IMR-90 (cell line): ENCODE measurements at regions not wholly inside any gene's neighbourhood (a gene's known extent, or its start where the extent isn't known, plus 50 kb on each side); places are given as distances from the start of the nearest gene placed in this dataset.
"Not testable (repeated sequence)": the region's sequence is repeated elsewhere in the genome, so short reads cannot be mapped to it uniquely, and the experiment has no call there.

Source experiments
- ATAC-seq: fragments of 200-7000 bp; cut with Tn5 transposase; 2 replicates; pipeline ENCODE4 v1.9.1; 2020; ENCODE audit warnings: low read depth, mild to moderate bottlenecking, moderate library complexity
- BruUV-seq: library from RNA; stranded (reverse); fragments of 400-500 nt; replicated peaks from 2 replicates; lab custom pipeline; 2021; lab: Mats Ljungman, UMichigan
- CTCF ChIA-PET: fragments of 300-600 bp; formaldehyde crosslinking; extraction: SDS; loops from one replicate; lab custom pipeline; 2021; ENCODE audit warnings: antibody characterized with exemption; lab: Yijun Ruan, JAX
- POLR2A ChIA-PET: fragments of 300-600 bp; sonication (Branson Sonifier 250); formaldehyde crosslinking; loops from one replicate; lab custom pipeline; 2022; ENCODE audit warnings: antibody characterized with exemption; ENCODE audit not compliant: unreplicated experiment; lab: Charles Lee
- DNase-seq: peaks from one replicate; pipeline ENCODE4 v3.0.0; 2013
- H2AFZ ChIP-seq: replicated peaks from 2 replicates; pipeline ENCODE3; 2013; ENCODE audit warnings: low read length, mild to moderate bottlenecking; ENCODE audit not compliant: poor library complexity
- H2AK5ac ChIP-seq: 2 replicates; pipeline ENCODE4 v1.6.1; 2013; ENCODE audit warnings: low read depth, low read length, inconsistent platforms
- H2AK9ac ChIP-seq: replicated peaks from 2 replicates; pipeline ENCODE3; 2013; ENCODE audit warnings: mild to moderate bottlenecking, low read depth, low read length, moderate library complexity; ENCODE audit not compliant: poor library complexity
- H2BK120ac ChIP-seq: 2 replicates; pipeline ENCODE4 v1.6.1; 2013; ENCODE audit warnings: low read depth, low read length, inconsistent platforms
- H2BK15ac ChIP-seq: 3 replicates; pipeline ENCODE4 v1.6.1; 2013; ENCODE audit warnings: low read depth, low read length, inconsistent platforms
- H2BK20ac ChIP-seq: 2 replicates; pipeline ENCODE4 v1.6.1; 2013; ENCODE audit warnings: low read depth, mild to moderate bottlenecking, inconsistent platforms, low read length, moderate library complexity
- H2BK5ac ChIP-seq: 2 replicates; pipeline ENCODE4 v1.6.1; 2013; ENCODE audit warnings: mild to moderate bottlenecking, low read depth, low read length, inconsistent platforms; ENCODE audit not compliant: poor library complexity, severe bottlenecking
- H3K14ac ChIP-seq: replicated peaks from 2 replicates; pipeline ENCODE4 v1.6.1; 2013; ENCODE audit warnings: low read depth, low read length, inconsistent platforms
- H3K18ac ChIP-seq: 2 replicates; pipeline ENCODE4 v1.6.1; 2013; ENCODE audit warnings: low read depth, low read length, control low read depth
- H3K23ac ChIP-seq: 2 replicates; pipeline ENCODE4 v1.6.1; 2013; ENCODE audit warnings: low read depth, low read length, inconsistent platforms
- H3K27ac ChIP-seq: 2 replicates; pipeline ENCODE4 v1.5.1; 2013; ENCODE audit warnings: mild to moderate bottlenecking, control low read depth, low read length; ENCODE audit not compliant: insufficient read depth
- H3K27me3 ChIP-seq: 2 replicates; pipeline ENCODE4 v1.6.1; 2013; ENCODE audit warnings: low read length; ENCODE audit not compliant: control insufficient read depth, insufficient read depth
- H3K36me3 ChIP-seq: 2 replicates; pipeline ENCODE4 v1.6.1; 2013; ENCODE audit warnings: low read length, mixed read lengths; ENCODE audit not compliant: control insufficient read depth, insufficient read depth
- H3K4ac ChIP-seq: 2 replicates; pipeline ENCODE4 v1.6.1; 2013; ENCODE audit warnings: low read depth, low read length, inconsistent platforms
- H3K4me1 ChIP-seq: 2 replicates; pipeline ENCODE4 v1.6.1; 2013; ENCODE audit warnings: low read length, mixed read lengths; ENCODE audit not compliant: control insufficient read depth, insufficient read depth
- H3K4me2 ChIP-seq: 2 replicates; pipeline ENCODE4 v1.6.1; 2013; ENCODE audit warnings: low read depth, mild to moderate bottlenecking, control low read depth, low read length, moderate library complexity
- H3K4me3 ChIP-seq: 2 replicates; pipeline ENCODE4 v1.5.1; 2013; ENCODE audit warnings: low read depth, mild to moderate bottlenecking, control low read depth, low read length, moderate library complexity; ENCODE audit not compliant: insufficient read depth
- H3K56ac ChIP-seq: 2 replicates; pipeline ENCODE4 v1.6.1; 2013; ENCODE audit warnings: low read length, inconsistent platforms; ENCODE audit not compliant: insufficient read depth; ENCODE audit errors: extremely low read depth
- H3K79me1 ChIP-seq, 2 experiments: 2 replicates each; pipeline ENCODE4 v1.6.1; 2013; ENCODE audit warnings: low read length in 2 of 2, inconsistent platforms in 1 of 2, low read depth in 1 of 2
- H3K9ac ChIP-seq: 2 replicates; pipeline ENCODE4 v1.6.1; 2013; ENCODE audit warnings: low read depth, low read length, control low read depth
- H3K9me1 ChIP-seq: 2 replicates; pipeline ENCODE4 v1.6.1; 2013; ENCODE audit warnings: low read length, inconsistent platforms; ENCODE audit not compliant: insufficient read depth
- H3K9me3 ChIP-seq: 2 replicates; pipeline ENCODE4 v1.6.1; 2013; ENCODE audit warnings: low read length; ENCODE audit not compliant: control insufficient read depth, insufficient read depth
- H4K20me1 ChIP-seq: 2 replicates; pipeline ENCODE4 v1.6.1; 2013; ENCODE audit warnings: low read length, inconsistent platforms; ENCODE audit not compliant: insufficient read depth
- H4K5ac ChIP-seq: 2 replicates; pipeline ENCODE4 v1.6.1; 2013; ENCODE audit warnings: mild to moderate bottlenecking, low read depth, low read length, control low read depth
- H4K8ac ChIP-seq, 2 experiments: 2 replicates each; pipeline ENCODE4 v1.6.1; 2013; ENCODE audit warnings: low read depth in 2 of 2, low read length in 2 of 2, control low read depth in 1 of 2, inconsistent platforms in 1 of 2
- H4K91ac ChIP-seq: 2 replicates; pipeline ENCODE4 v1.6.1; 2013; ENCODE audit warnings: low read depth, low read length, inconsistent platforms; ENCODE audit not compliant: insufficient read depth
- WGBS, 2 experiments: methylation state at CpG; one replicate each; pipeline versions ENCODE4 v1.1.5 to v1.1.7; 2013; ENCODE audit warnings: missing lambda C conversion rate in 2 of 2; ENCODE audit not compliant: insufficient read length in 1 of 2; ENCODE audit errors: extremely low coverage in 2 of 2; 5-methylcytosine and 5-hydroxymethylcytosine counted together
- dilution Hi-C: fragments of 300-500 bp; cut with HindIII; formaldehyde crosslinking; loops from one replicate; pipeline ENCODE4 v1.14.3; 2018; ENCODE audit warnings: low sequenced_read_pairs; ENCODE audit not compliant: unreplicated experiment
- in situ Hi-C: fragments of 300-500 bp; cut with MboI; formaldehyde crosslinking; loops from 3 replicates; pipeline ENCODE4 v1.14.3; 2019; ENCODE audit warnings: low sequenced_read_pairs, inconsistent platforms, mixed read lengths
- intact Hi-C: fragments of 100-400 bp; cut with micrococcal nuclease; formaldehyde crosslinking; loops from 2 replicates; pipeline ENCODE4 v1.10.0; 2022

DNA sequence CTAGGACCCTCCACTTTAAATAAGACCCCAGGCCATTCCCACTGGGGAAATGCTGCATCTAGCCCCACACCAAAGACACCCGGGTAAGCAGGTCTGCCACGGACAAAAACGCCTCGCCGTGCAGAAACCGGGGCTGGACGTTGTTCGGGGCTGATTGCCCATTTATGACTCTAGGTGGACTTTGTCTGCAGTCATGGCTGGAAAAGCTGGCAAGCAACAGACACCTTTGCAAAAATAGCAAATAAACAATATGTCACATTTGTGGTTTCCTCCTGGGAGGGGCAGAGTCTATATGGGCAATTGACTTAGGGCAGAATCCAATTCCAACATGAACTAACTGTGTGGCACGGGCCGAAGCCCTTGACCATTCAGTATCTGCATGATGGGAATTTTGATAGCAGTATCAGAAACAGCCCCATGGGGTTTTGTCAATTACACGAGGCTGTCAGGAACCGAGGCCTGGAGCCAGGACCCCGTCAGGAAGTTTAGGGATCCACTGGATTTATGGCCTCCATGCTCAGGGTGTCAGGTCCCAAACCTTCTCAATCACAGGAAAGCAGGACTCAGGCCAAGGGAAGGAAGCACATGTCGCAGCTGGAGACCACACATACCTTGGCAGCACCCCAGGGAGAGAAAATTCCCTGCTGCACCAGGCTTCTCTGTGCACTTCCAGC is 172.8 kb downstream of the OR4M2 start:
- POLR2A ChIA-PET, H3K56ac ChIP-seq, H4K8ac ChIP-seq, H4K20me1 ChIP-seq, H3K79me1 ChIP-seq, H3K27me3 ChIP-seq, H3K36me3 ChIP-seq, DNase-seq, H2BK120ac ChIP-seq, H3K14ac ChIP-seq, in situ Hi-C loops, H2BK20ac ChIP-seq, H2AK5ac ChIP-seq, H3K4me3 ChIP-seq, dilution Hi-C loops, H2AFZ ChIP-seq, H4K91ac ChIP-seq, H2AK9ac ChIP-seq, intact Hi-C loops, H3K18ac ChIP-seq, H3K27ac ChIP-seq, H2BK5ac ChIP-seq, H3K4me1 ChIP-seq, H3K4me2 ChIP-seq, H3K4ac ChIP-seq, ATAC-seq, H4K5ac ChIP-seq, BruUV-seq, H3K23ac ChIP-seq, CTCF ChIA-PET, H3K9ac ChIP-seq, H2BK15ac ChIP-seq, H3K9me1 ChIP-seq: not testable (repeated sequence)
- 44% methylated on average over 4 of the region's 14 CpGs; no CpG with 5 or more reads in 1 of the 2 experiments for WGBS, 2 experiments
- H3K9me3 ChIP-seq, result peaks cover 33% of the 10 kb centered on the region
